H1 (cell line): ENCODE measurements at regions not wholly inside any gene's neighbourhood (a gene's known extent, or its start where the extent isn't known, plus 50 kb on each side); places are given as distances from the start of the nearest gene placed in this dataset.

Experiments
- ASH2L ChIP-seq: fragments of 200-600, 300-600 bp; sonication (generic); IDR thresholded peaks from one replicate; pipeline ENCODE4 v1.7.1; 2017; ENCODE audit warnings: low read length
- CEBPB ChIP-seq: IDR thresholded peaks from 2 replicates; pipeline ENCODE4 v1.6.1; 2012; ENCODE audit warnings: low read depth, low read length
- CHD2 ChIP-seq: IDR thresholded peaks from 2 replicates; pipeline ENCODE4 v1.6.1; 2012; ENCODE audit warnings: low read length, improper control_type of control experiment
- GABPA ChIP-seq: IDR thresholded peaks from 2 replicates; pipeline ENCODE4 v1.6.1; 2011; ENCODE audit warnings: mild to moderate bottlenecking, low read length, moderate library complexity, borderline replicate concordance; ENCODE audit not compliant: insufficient read depth
- HDAC2 ChIP-seq, 2 experiments: fragments of 300-600 bp in 1 of 2; sonication (generic) in 1 of 2; IDR thresholded peaks; 2 replicates each; pipeline ENCODE4 v1.6.1; 2011 to 2012; ENCODE audit warnings: low read depth in 2 of 2, low read length in 2 of 2, mild to moderate bottlenecking in 2 of 2, moderate library complexity in 2 of 2, borderline replicate concordance in 1 of 2, inconsistent platforms in 1 of 2
- POLR2A ChIP-seq, 2 experiments: IDR thresholded peaks; 1 replicate in 1 of 2; 2 replicates in 1 of 2; pipeline ENCODE4 v1.6.1; 2011; ENCODE audit warnings: low read depth in 2 of 2, low read length in 2 of 2, mild to moderate bottlenecking in 2 of 2; ENCODE audit errors: control extremely low read depth in 1 of 2
- RAD21 ChIP-seq, 2 experiments: IDR thresholded peaks in 1 of 2; conservative IDR thresholded peaks in 1 of 2; 2 replicates each; pipeline ENCODE4 v1.6.1; 2011; ENCODE audit warnings: low read depth in 2 of 2, low read length in 2 of 2, improper control_type of control experiment in 1 of 2, inconsistent platforms in 1 of 2, mild to moderate bottlenecking in 1 of 2, moderate library complexity in 1 of 2
- RFX5 ChIP-seq: IDR thresholded peaks from 2 replicates; pipeline ENCODE4 v1.6.1; 2011; ENCODE audit warnings: low read depth, low read length, improper control_type of control experiment, borderline replicate concordance
- TAF1 ChIP-seq: IDR thresholded peaks from 2 replicates; pipeline ENCODE4 v1.6.1; 2011; ENCODE audit warnings: mild to moderate bottlenecking, low read depth, low read length
- ZNF274 ChIP-seq: IDR thresholded peaks from 2 replicates; pipeline ENCODE4 v1.7.0; 2012; ENCODE audit warnings: low read length, borderline replicate concordance; ENCODE audit errors: extremely low read depth
- TF ChIP-seq, protein P1 (sequence below): IDR thresholded peaks from 2 replicates; pipeline ENCODE4 v1.6.1; 2011; ENCODE audit warnings: low read length, improper control_type of control experiment
- TF ChIP-seq, protein P2 (sequence below), 3 experiments: IDR thresholded peaks; 1 replicate in 2 of 3; 2 replicates in 1 of 3; pipeline versions ENCODE4 v1.5.1 to v1.6.1; 2011; ENCODE audit warnings: low read length in 3 of 3, mild to moderate bottlenecking in 3 of 3, inconsistent platforms in 2 of 3, low read depth in 1 of 3, moderate library complexity in 1 of 3; ENCODE audit not compliant: insufficient read depth in 1 of 3; ENCODE audit errors: control extremely low read depth in 1 of 3
- TF ChIP-seq, protein P3 (sequence below): IDR thresholded peaks from 2 replicates; pipeline ENCODE4 v1.6.1; 2012; ENCODE audit warnings: inconsistent platforms

DNA sequence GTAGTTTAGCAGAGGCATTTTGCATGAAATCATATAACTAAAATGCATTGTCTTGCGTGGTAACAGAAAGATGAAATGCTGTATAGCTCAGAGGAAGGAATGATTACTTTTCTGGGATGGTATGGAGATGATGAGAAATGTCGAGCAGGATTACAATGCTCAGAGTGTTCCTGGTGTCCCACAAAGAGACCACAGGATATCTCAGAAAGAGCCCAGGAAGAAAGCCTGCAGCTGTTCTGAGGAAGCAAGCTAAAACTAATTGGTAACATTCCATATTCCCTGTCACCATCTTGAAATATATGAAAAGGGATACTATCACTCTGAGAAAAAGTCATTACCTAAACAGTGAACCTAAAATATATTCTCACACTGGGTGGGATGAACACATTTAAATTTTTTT lies 233.1 kb downstream of the POU4F1 start:
- TF ChIP-seq RAD21 (IDR thresholded peaks at IDR 0.05 in 1 of 2, conservative IDR thresholded peaks at IDR 0.05 in 1 of 2; ENCODE audit: low read depth in 2 of 2, low read length in 2 of 2) (no peak), ZNF274 (no peak), CHD2 (no peak), POLR2A (IDR thresholded peaks at IDR 0.05; ENCODE audit: control extremely low read depth in 1 of 2, low read depth in 2 of 2, low read length in 2 of 2) (no peak), TAF1 (no peak), RFX5 (no peak), CEBPB (no peak), ASH2L (no peak), GABPA (no peak), HDAC2 (IDR thresholded peaks at IDR 0.05; ENCODE audit: borderline replicate concordance in 1 of 2, low read depth in 2 of 2, low read length in 2 of 2) (no peak)
- TF ChIP-seq, protein P1, sequence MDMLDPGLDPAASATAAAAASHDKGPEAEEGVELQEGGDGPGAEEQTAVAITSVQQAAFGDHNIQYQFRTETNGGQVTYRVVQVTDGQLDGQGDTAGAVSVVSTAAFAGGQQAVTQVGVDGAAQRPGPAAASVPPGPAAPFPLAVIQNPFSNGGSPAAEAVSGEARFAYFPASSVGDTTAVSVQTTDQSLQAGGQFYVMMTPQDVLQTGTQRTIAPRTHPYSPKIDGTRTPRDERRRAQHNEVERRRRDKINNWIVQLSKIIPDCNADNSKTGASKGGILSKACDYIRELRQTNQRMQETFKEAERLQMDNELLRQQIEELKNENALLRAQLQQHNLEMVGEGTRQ: no peak
- TF ChIP-seq, protein P2, sequence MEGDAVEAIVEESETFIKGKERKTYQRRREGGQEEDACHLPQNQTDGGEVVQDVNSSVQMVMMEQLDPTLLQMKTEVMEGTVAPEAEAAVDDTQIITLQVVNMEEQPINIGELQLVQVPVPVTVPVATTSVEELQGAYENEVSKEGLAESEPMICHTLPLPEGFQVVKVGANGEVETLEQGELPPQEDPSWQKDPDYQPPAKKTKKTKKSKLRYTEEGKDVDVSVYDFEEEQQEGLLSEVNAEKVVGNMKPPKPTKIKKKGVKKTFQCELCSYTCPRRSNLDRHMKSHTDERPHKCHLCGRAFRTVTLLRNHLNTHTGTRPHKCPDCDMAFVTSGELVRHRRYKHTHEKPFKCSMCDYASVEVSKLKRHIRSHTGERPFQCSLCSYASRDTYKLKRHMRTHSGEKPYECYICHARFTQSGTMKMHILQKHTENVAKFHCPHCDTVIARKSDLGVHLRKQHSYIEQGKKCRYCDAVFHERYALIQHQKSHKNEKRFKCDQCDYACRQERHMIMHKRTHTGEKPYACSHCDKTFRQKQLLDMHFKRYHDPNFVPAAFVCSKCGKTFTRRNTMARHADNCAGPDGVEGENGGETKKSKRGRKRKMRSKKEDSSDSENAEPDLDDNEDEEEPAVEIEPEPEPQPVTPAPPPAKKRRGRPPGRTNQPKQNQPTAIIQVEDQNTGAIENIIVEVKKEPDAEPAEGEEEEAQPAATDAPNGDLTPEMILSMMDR (IDR thresholded peaks at IDR 0.05; ENCODE audit: control extremely low read depth in 1 of 3, insufficient read depth in 1 of 3, low read depth in 1 of 3, low read length in 3 of 3): no peak
- TF ChIP-seq, protein P3, sequence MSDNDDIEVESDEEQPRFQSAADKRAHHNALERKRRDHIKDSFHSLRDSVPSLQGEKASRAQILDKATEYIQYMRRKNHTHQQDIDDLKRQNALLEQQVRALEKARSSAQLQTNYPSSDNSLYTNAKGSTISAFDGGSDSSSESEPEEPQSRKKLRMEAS: no peak
